A673 (cell line): ENCODE measurements at regions not wholly inside any gene's neighbourhood (a gene's known extent, or its start where the extent isn't known, plus 50 kb on each side); places are given as distances from the start of the nearest gene placed in this dataset.
A peak's percentile ranks its signal among the peaks of the same experiment; 100 is the strongest.

Experiments
- BruUV-seq: library from RNA; stranded (reverse); fragments of 400-500 nt; replicated peaks from 2 replicates; lab custom pipeline; 2021; lab: Mats Ljungman, UMichigan
- CTCF ChIA-PET: fragments of 300-600 bp; sonication (Branson Sonifier 250); formaldehyde crosslinking; loops from one replicate; lab custom pipeline; 2022; ENCODE audit warnings: antibody characterized with exemption; lab: Charles Lee
- POLR2A ChIA-PET: fragments of 300-600 bp; sonication (Branson Sonifier 250); formaldehyde crosslinking; loops from one replicate; lab custom pipeline; 2022; ENCODE audit warnings: antibody characterized with exemption; ENCODE audit not compliant: low non-redundant PET; lab: Charles Lee
- DNase-seq: peaks from one replicate; pipeline ENCODE4 v3.0.0-alpha.2; 2015; ENCODE audit warnings: low spot score
- H3K27ac ChIP-seq: fragments of 200-600 bp; sonication (generic); 2 replicates; pipeline ENCODE4 v1.5.1; 2016; ENCODE audit warnings: mixed run types, low read depth, mild to moderate bottlenecking, mixed read lengths, antibody characterized with exemption, low read length; ENCODE audit not compliant: poor library complexity, severe bottlenecking
- H3K27me3 ChIP-seq: fragments of 200-600 bp; sonication (generic); replicated peaks from 2 replicates; pipeline ENCODE4 v1.6.1; 2017; ENCODE audit warnings: mixed run types, low read depth, mild to moderate bottlenecking, mixed read lengths, antibody characterized with exemption, low read length; ENCODE audit not compliant: insufficient read depth, poor library complexity
- H3K36me3 ChIP-seq: fragments of 200-600 bp; sonication (generic); 2 replicates; pipeline ENCODE4 v1.6.1; 2016; ENCODE audit warnings: mixed run types, mild to moderate bottlenecking, mixed read lengths, antibody characterized with exemption, low read length; ENCODE audit not compliant: insufficient read depth, poor library complexity, severe bottlenecking
- H3K4me1 ChIP-seq: fragments of 200-600 bp; sonication (generic); 2 replicates; pipeline ENCODE4 v1.6.1; 2017; ENCODE audit warnings: mixed run types, mild to moderate bottlenecking, mixed read lengths, antibody characterized with exemption, low read length; ENCODE audit not compliant: insufficient read depth, poor library complexity, severe bottlenecking
- H3K4me3 ChIP-seq: fragments of 200-600 bp; sonication (generic); 2 replicates; pipeline ENCODE4 v1.5.1; 2016; ENCODE audit warnings: low read depth, mixed run types, mild to moderate bottlenecking, mixed read lengths, low read length; ENCODE audit not compliant: poor library complexity, severe bottlenecking
- H3K9me3 ChIP-seq: fragments of 200-600 bp; sonication (generic); 2 replicates; pipeline ENCODE4 v1.6.1; 2016; ENCODE audit warnings: mixed run types, low read depth, mild to moderate bottlenecking, mixed read lengths, antibody characterized with exemption, low read length; ENCODE audit not compliant: poor library complexity, severe bottlenecking
- EZH2 ChIP-seq: fragments of 200-600 bp; sonication (generic); IDR thresholded peaks from 2 replicates; pipeline ENCODE4 v1.6.1; 2017; ENCODE audit warnings: borderline replicate concordance, low read depth, mild to moderate bottlenecking, mixed read lengths, antibody characterized with exemption, low read length; ENCODE audit not compliant: poor library complexity, severe bottlenecking
- intact Hi-C: fragments of 100-400 bp; cut with micrococcal nuclease; formaldehyde crosslinking; loops from one replicate; pipeline ENCODE4 v1.10.0; 2022; ENCODE audit not compliant: unreplicated experiment
- TF ChIP-seq, protein P1 (sequence below): fragments of 300-800, 200-600 bp; sonication (generic); conservative IDR thresholded peaks from 2 replicates; pipeline ENCODE4 v1.5.1; 2017; ENCODE audit warnings: low read depth, mild to moderate bottlenecking, antibody characterized with exemption, low read length, moderate library complexity, mixed read lengths

GRCh38 chr21:15219039-15219438 is 154.2 kb upstream of the NRIP1 start:
- DNase-seq: peak; percentile 36
- Histone ChIP-seq H3K36me3 (no peaks in the 10 kb centered on the region), H3K27me3 (no peaks in the 10 kb centered on the region), H3K4me1 (no peaks in the 10 kb centered on the region), H3K9me3 (no peaks in the 10 kb centered on the region), H3K4me3 (no peak overlapping the region), H3K27ac (no peak overlapping the region)
- intact Hi-C loops: no loop called here
- ChIA-PET POLR2A (no interaction called here), CTCF (no interaction called here)
- no TSS peak for BruUV-seq
- TF ChIP-seq, protein P1, sequence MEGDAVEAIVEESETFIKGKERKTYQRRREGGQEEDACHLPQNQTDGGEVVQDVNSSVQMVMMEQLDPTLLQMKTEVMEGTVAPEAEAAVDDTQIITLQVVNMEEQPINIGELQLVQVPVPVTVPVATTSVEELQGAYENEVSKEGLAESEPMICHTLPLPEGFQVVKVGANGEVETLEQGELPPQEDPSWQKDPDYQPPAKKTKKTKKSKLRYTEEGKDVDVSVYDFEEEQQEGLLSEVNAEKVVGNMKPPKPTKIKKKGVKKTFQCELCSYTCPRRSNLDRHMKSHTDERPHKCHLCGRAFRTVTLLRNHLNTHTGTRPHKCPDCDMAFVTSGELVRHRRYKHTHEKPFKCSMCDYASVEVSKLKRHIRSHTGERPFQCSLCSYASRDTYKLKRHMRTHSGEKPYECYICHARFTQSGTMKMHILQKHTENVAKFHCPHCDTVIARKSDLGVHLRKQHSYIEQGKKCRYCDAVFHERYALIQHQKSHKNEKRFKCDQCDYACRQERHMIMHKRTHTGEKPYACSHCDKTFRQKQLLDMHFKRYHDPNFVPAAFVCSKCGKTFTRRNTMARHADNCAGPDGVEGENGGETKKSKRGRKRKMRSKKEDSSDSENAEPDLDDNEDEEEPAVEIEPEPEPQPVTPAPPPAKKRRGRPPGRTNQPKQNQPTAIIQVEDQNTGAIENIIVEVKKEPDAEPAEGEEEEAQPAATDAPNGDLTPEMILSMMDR: no peak
- no peak for TF ChIP-seq EZH2

DNA sequence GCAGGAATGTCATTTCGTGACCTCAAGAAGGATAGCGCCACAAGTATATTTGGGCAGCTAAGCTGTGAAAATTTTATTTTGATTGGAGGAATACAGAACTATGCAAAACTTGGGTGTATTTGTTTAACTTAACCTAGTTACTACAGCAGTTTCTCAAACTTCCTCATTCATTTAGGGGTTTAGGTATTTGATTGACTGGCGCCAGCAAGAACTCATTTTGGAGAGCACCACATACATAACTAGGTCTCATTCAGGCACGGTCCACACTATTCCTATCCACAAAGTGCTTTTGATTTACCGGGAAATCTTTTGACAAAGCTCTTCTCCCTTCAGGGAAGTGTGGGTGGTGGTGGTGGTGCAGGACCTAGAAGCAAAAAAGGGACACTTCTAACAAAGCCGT is 155.1 kb upstream of the NRIP1 start:
- intact Hi-C loops: no loop called here
- POLR2A ChIA-PET: no interaction called here
- TF ChIP-seq, protein P1: no peak
- no peak for TF ChIP-seq EZH2
- CTCF ChIA-PET: no interaction called here
- Histone ChIP-seq H3K4me3 (no peak overlapping the region), H3K27ac (no peak overlapping the region), H3K36me3 (no peaks in the 10 kb centered on the region), H3K27me3 (no peaks in the 10 kb centered on the region), H3K4me1 (no peaks in the 10 kb centered on the region), H3K9me3 (no peaks in the 10 kb centered on the region)
- no TSS peak for BruUV-seq
- DNase-seq: no peak

- no peak for TF ChIP-seq EZH2
- TF ChIP-seq, protein P1: no peak
- Histone ChIP-seq H3K36me3 (no peaks in the 10 kb centered on the region), H3K4me3 (no peak overlapping the region), H3K4me1 (no peaks in the 10 kb centered on the region), H3K27ac (no peak overlapping the region), H3K27me3 (no peaks in the 10 kb centered on the region), H3K9me3 (no peaks in the 10 kb centered on the region)
- intact Hi-C loops: no loop called here
- CTCF ChIA-PET: no interaction called here
- no TSS peak for BruUV-seq
- POLR2A ChIA-PET: no interaction called here
- DNase-seq: no peak
Observed at GRCh38 chr21:15221799-15222386, 157.1 kb upstream of the NRIP1 start.
